ENCODE measurements at regions not wholly inside any gene's neighbourhood (a gene's known extent, or its start where the extent isn't known, plus 50 kb on each side); places are given as distances from the start of the nearest gene placed in this dataset.

DNA sequence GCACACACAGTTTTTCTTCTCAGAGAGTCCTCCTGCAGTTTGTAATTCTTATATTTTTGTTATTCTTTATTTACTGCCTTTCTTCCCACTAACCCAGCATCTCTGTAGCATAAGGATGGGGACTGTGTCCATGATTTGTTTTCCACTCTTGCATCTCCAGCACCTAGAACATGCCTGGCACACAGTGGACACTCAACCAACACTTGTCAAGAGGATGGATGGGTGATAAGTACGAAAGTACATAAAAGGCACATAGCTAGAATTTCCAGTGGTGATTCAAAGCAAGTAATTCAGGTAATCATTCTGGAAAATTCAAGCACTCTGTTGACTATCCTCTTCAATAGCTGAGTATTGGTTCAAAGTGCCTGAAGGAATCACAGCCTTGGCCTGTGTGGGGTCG is 60.2 kb upstream of the TRIO start:
- TF ChIP-seq GATA2 (IDR thresholded peaks at IDR 0.05; ENCODE audit: low read depth, low read length) (no peak), GATA3 (IDR thresholded peaks at IDR 0.05; ENCODE audit: low read depth, low read length) (no peak)

All from SH-SY5Y (cell line).